ENCODE measurements at regions not wholly inside any gene's neighbourhood (a gene's known extent, or its start where the extent isn't known, plus 50 kb on each side); places are given as distances from the start of the nearest gene placed in this dataset.

- Histone ChIP-seq H3K4me3 (ENCODE audit: low read length in 3 of 3) (no peak overlapping the region), H3K27me3 (ENCODE audit: control insufficient read depth in 3 of 3, insufficient read depth in 3 of 3, low read length in 3 of 3) (no peaks in the 10 kb centered on the region), H3K4me1 (ENCODE audit: control insufficient read depth in 3 of 3, insufficient read depth in 3 of 3, low read length in 3 of 3) (peaks cover 32 to 52% (median 37%) of the 10 kb centered on the region in 3 donors), H3K36me3 (ENCODE audit: control insufficient read depth in 3 of 3, insufficient read depth in 3 of 3, low read length in 3 of 3) (peaks cover 0 to 5% (median 4%) of the 10 kb centered on the region in 3 donors), H3K9me3 (ENCODE audit: control insufficient read depth in 3 of 3, low read length in 3 of 3) (peaks cover 0 to 2% (median 0%) of the 10 kb centered on the region in 3 donors), H3K9ac (ENCODE audit: low read depth in 1 of 3, low read length in 3 of 3) (no peak overlapping the region), H3K27ac (ENCODE audit: low read depth, low read length) (peak overlapping the region; percentile 58)
Observed at GRCh38 chr3:159865041-159865579, 123.5 kb upstream of the IL12A start.

- peaks cover 0 to 5% (median 4%) of the 10 kb centered on the region in 3 donors for H3K36me3 ChIP-seq (ENCODE audit: control insufficient read depth in 3 of 3, insufficient read depth in 3 of 3, low read length in 3 of 3)
- no peak overlapping the region for H3K9ac ChIP-seq (ENCODE audit: low read depth in 1 of 3, low read length in 3 of 3)
- H3K9me3 ChIP-seq (ENCODE audit: control insufficient read depth in 3 of 3, low read length in 3 of 3), result peaks cover 0 to 2% (median 0%) of the 10 kb centered on the region in 3 donors
- peaks cover 21 to 42% (median 30%) of the 10 kb centered on the region in 3 donors for H3K4me1 ChIP-seq (ENCODE audit: control insufficient read depth in 3 of 3, insufficient read depth in 3 of 3, low read length in 3 of 3)
- H3K27ac ChIP-seq (ENCODE audit: low read depth, low read length), result peak overlapping the region; percentile 1
- no peaks in the 10 kb centered on the region for H3K27me3 ChIP-seq (ENCODE audit: control insufficient read depth in 3 of 3, insufficient read depth in 3 of 3, low read length in 3 of 3)
- no peak overlapping the region for H3K4me3 ChIP-seq (ENCODE audit: low read length in 3 of 3)
Observed at GRCh38 chr3:159866201-159866746, 122.4 kb upstream of the IL12A start.

GRCh38 chr3:159867372-159867771 lies 121.3 kb upstream of the IL12A start:
- Histone ChIP-seq H3K27ac (ENCODE audit: low read depth, low read length) (no peak overlapping the region), H3K4me3 (ENCODE audit: low read length in 3 of 3) (no peak overlapping the region), H3K4me1 (ENCODE audit: control insufficient read depth in 3 of 3, insufficient read depth in 3 of 3, low read length in 3 of 3) (peaks cover 25 to 40% (median 32%) of the 10 kb centered on the region in 3 donors), H3K9ac (ENCODE audit: low read depth in 1 of 3, low read length in 3 of 3) (no peak overlapping the region), H3K9me3 (ENCODE audit: control insufficient read depth in 3 of 3, low read length in 3 of 3) (peaks cover 0 to 2% (median 0%) of the 10 kb centered on the region in 3 donors), H3K27me3 (ENCODE audit: control insufficient read depth in 3 of 3, insufficient read depth in 3 of 3, low read length in 3 of 3) (no peaks in the 10 kb centered on the region), H3K36me3 (ENCODE audit: control insufficient read depth in 3 of 3, insufficient read depth in 3 of 3, low read length in 3 of 3) (peaks cover 0 to 5% (median 4%) of the 10 kb centered on the region in 3 donors)

- H3K9ac ChIP-seq (ENCODE audit: low read depth in 1 of 3, low read length in 3 of 3), result no peak overlapping the region
- peaks cover 19 to 34% (median 28%) of the 10 kb centered on the region in 3 donors for H3K4me1 ChIP-seq (ENCODE audit: control insufficient read depth in 3 of 3, insufficient read depth in 3 of 3, low read length in 3 of 3)
- no peak overlapping the region for H3K4me3 ChIP-seq (ENCODE audit: low read length in 3 of 3)
- peaks cover 0 to 5% (median 4%) of the 10 kb centered on the region in 3 donors for H3K36me3 ChIP-seq (ENCODE audit: control insufficient read depth in 3 of 3, insufficient read depth in 3 of 3, low read length in 3 of 3)
- peaks cover 0 to 2% (median 0%) of the 10 kb centered on the region in 3 donors for H3K9me3 ChIP-seq (ENCODE audit: control insufficient read depth in 3 of 3, low read length in 3 of 3)
- no peaks in the 10 kb centered on the region for H3K27me3 ChIP-seq (ENCODE audit: control insufficient read depth in 3 of 3, insufficient read depth in 3 of 3, low read length in 3 of 3)
- H3K27ac ChIP-seq (ENCODE audit: low read depth, low read length), result no peak overlapping the region
Observed at GRCh38 chr3:159870723-159871122, 117.9 kb upstream of the IL12A start.

- H3K4me1 ChIP-seq (ENCODE audit: control insufficient read depth in 3 of 3, insufficient read depth in 3 of 3, low read length in 3 of 3), result peaks cover 5 to 25% (median 24%) of the 10 kb centered on the region in 3 donors
- peak overlapping the region; percentile 54 for H3K27ac ChIP-seq (ENCODE audit: low read depth, low read length)
- H3K9ac ChIP-seq (ENCODE audit: low read depth in 1 of 3, low read length in 3 of 3), result no peak overlapping the region
- H3K9me3 ChIP-seq (ENCODE audit: control insufficient read depth in 3 of 3, low read length in 3 of 3), result peaks cover 0 to 2% (median 0%) of the 10 kb centered on the region in 3 donors
- peak overlapping the region in 1 of 3 donors; percentile 13 for H3K4me3 ChIP-seq (ENCODE audit: low read length in 3 of 3)
- peaks cover 0 to 2% (median 0%) of the 10 kb centered on the region in 3 donors for H3K36me3 ChIP-seq (ENCODE audit: control insufficient read depth in 3 of 3, insufficient read depth in 3 of 3, low read length in 3 of 3)
- no peaks in the 10 kb centered on the region for H3K27me3 ChIP-seq (ENCODE audit: control insufficient read depth in 3 of 3, insufficient read depth in 3 of 3, low read length in 3 of 3)
Observed at GRCh38 chr3:159872374-159873109, 116.1 kb upstream of the IL12A start.

- peaks cover 17 to 35% (median 31%) of the 10 kb centered on the region in 3 donors for H3K4me1 ChIP-seq (ENCODE audit: control insufficient read depth in 3 of 3, insufficient read depth in 3 of 3, low read length in 3 of 3)
Observed at GRCh38 chr3:159875116-159875515, 113.5 kb upstream of the IL12A start.

GRCh38 chr3:159877924-159878323 lies 110.7 kb upstream of the IL12A start:
- Histone ChIP-seq H3K9ac (ENCODE audit: low read depth in 1 of 3, low read length in 3 of 3) (no peak overlapping the region), H3K36me3 (ENCODE audit: control insufficient read depth in 3 of 3, insufficient read depth in 3 of 3, low read length in 3 of 3) (peaks cover 0 to 2% (median 0%) of the 10 kb centered on the region in 3 donors), H3K4me3 (ENCODE audit: low read length in 3 of 3) (no peak overlapping the region), H3K27me3 (ENCODE audit: control insufficient read depth in 3 of 3, insufficient read depth in 3 of 3, low read length in 3 of 3) (no peaks in the 10 kb centered on the region), H3K4me1 (ENCODE audit: control insufficient read depth in 3 of 3, insufficient read depth in 3 of 3, low read length in 3 of 3) (peaks cover 37 to 48% (median 44%) of the 10 kb centered on the region in 3 donors), H3K27ac (ENCODE audit: low read depth, low read length) (no peak overlapping the region), H3K9me3 (ENCODE audit: control insufficient read depth in 3 of 3, low read length in 3 of 3) (no peaks in the 10 kb centered on the region)

More at GRCh38 chr3:159875116-159875515, 113.5 kb upstream of the IL12A start:
- Histone ChIP-seq H3K27ac (ENCODE audit: low read depth, low read length) (no peak overlapping the region), H3K27me3 (ENCODE audit: control insufficient read depth in 3 of 3, insufficient read depth in 3 of 3, low read length in 3 of 3) (no peaks in the 10 kb centered on the region), H3K4me3 (ENCODE audit: low read length in 3 of 3) (no peak overlapping the region), H3K9me3 (ENCODE audit: control insufficient read depth in 3 of 3, low read length in 3 of 3) (no peaks in the 10 kb centered on the region), H3K36me3 (ENCODE audit: control insufficient read depth in 3 of 3, insufficient read depth in 3 of 3, low read length in 3 of 3) (peaks cover 0 to 2% (median 0%) of the 10 kb centered on the region in 3 donors), H3K9ac (ENCODE audit: low read depth in 1 of 3, low read length in 3 of 3) (no peak overlapping the region)

- Histone ChIP-seq H3K9me3 (ENCODE audit: control insufficient read depth in 3 of 3, low read length in 3 of 3) (no peaks in the 10 kb centered on the region), H3K4me1 (ENCODE audit: control insufficient read depth in 3 of 3, insufficient read depth in 3 of 3, low read length in 3 of 3) (peaks cover 43 to 49% (median 44%) of the 10 kb centered on the region in 3 donors), H3K27ac (ENCODE audit: low read depth, low read length) (peak overlapping the region; percentile 88), H3K27me3 (ENCODE audit: control insufficient read depth in 3 of 3, insufficient read depth in 3 of 3, low read length in 3 of 3) (no peaks in the 10 kb centered on the region), H3K4me3 (ENCODE audit: low read length in 3 of 3) (no peak overlapping the region), H3K9ac (ENCODE audit: low read depth in 1 of 3, low read length in 3 of 3) (no peak overlapping the region), H3K36me3 (ENCODE audit: control insufficient read depth in 3 of 3, insufficient read depth in 3 of 3, low read length in 3 of 3) (peaks cover 0 to 2% (median 0%) of the 10 kb centered on the region in 3 donors)
Observed at GRCh38 chr3:159879146-159879545, 109.5 kb upstream of the IL12A start.

- H3K27ac ChIP-seq (ENCODE audit: low read depth, low read length), result peak overlapping the region; percentile 88
- peak overlapping the region in 1 of 3 donors; percentile 8 for H3K4me3 ChIP-seq (ENCODE audit: low read length in 3 of 3)
- no peaks in the 10 kb centered on the region for H3K9me3 ChIP-seq (ENCODE audit: control insufficient read depth in 3 of 3, low read length in 3 of 3)
- peaks cover 42 to 46% (median 45%) of the 10 kb centered on the region in 3 donors for H3K4me1 ChIP-seq (ENCODE audit: control insufficient read depth in 3 of 3, insufficient read depth in 3 of 3, low read length in 3 of 3)
- no peak overlapping the region for H3K9ac ChIP-seq (ENCODE audit: low read depth in 1 of 3, low read length in 3 of 3)
- peaks cover 0 to 2% (median 0%) of the 10 kb centered on the region in 3 donors for H3K36me3 ChIP-seq (ENCODE audit: control insufficient read depth in 3 of 3, insufficient read depth in 3 of 3, low read length in 3 of 3)
- no peaks in the 10 kb centered on the region for H3K27me3 ChIP-seq (ENCODE audit: control insufficient read depth in 3 of 3, insufficient read depth in 3 of 3, low read length in 3 of 3)
Observed at GRCh38 chr3:159879598-159879997, 109.0 kb upstream of the IL12A start.

GRCh38 chr3:159881208-159881607 lies 107.4 kb upstream of the IL12A start:
- Histone ChIP-seq H3K36me3 (ENCODE audit: control insufficient read depth in 3 of 3, insufficient read depth in 3 of 3, low read length in 3 of 3) (peaks cover 0 to 3% (median under 1%) of the 10 kb centered on the region in 3 donors), H3K27ac (ENCODE audit: low read depth, low read length) (peak overlapping the region; percentile 88), H3K27me3 (ENCODE audit: control insufficient read depth in 3 of 3, insufficient read depth in 3 of 3, low read length in 3 of 3) (no peaks in the 10 kb centered on the region), H3K4me1 (ENCODE audit: control insufficient read depth in 3 of 3, insufficient read depth in 3 of 3, low read length in 3 of 3) (peaks cover 49 to 54% (median 52%) of the 10 kb centered on the region in 3 donors), H3K9me3 (ENCODE audit: control insufficient read depth in 3 of 3, low read length in 3 of 3) (no peaks in the 10 kb centered on the region), H3K9ac (ENCODE audit: low read depth in 1 of 3, low read length in 3 of 3) (peak overlapping the region in 2 of 3 donors; percentile 54 to 55), H3K4me3 (ENCODE audit: low read length in 3 of 3) (no peak overlapping the region)
